HG03354 (cell line): ENCODE measurements at regions not wholly inside any gene's neighbourhood (a gene's known extent, or its start where the extent isn't known, plus 50 kb on each side); places are given as distances from the start of the nearest gene placed in this dataset.
A peak's percentile ranks its signal among the peaks of the same experiment; 100 is the strongest.

ENCODE experiments used
- ATAC-seq: cut with Tn5 transposase; IDR thresholded peaks from one replicate; pipeline ENCODE4 v1.9.1; 2021; ENCODE audit warnings: mild to moderate bottlenecking; ENCODE audit not compliant: unreplicated experiment, poor library complexity, severe bottlenecking

- no peak for ATAC-seq
These were observed 830.9 kb upstream of the GJE1 start for GRCh38 chr6:141301779-141302178.

- ATAC-seq, result no peak
These were observed 841.6 kb upstream of the GJE1 start for GRCh38 chr6:141290941-141291721.

GRCh38 chr6:141288947-141289346 is 843.8 kb upstream of the GJE1 start:
- ATAC-seq, result no peak

- no peak for ATAC-seq
These were observed 850.5 kb upstream of the GJE1 start for GRCh38 chr6:141282263-141282662.

- no peak for ATAC-seq
These were observed 863.0 kb upstream of the GJE1 start for GRCh38 chr6:141269684-141270083.

DNA sequence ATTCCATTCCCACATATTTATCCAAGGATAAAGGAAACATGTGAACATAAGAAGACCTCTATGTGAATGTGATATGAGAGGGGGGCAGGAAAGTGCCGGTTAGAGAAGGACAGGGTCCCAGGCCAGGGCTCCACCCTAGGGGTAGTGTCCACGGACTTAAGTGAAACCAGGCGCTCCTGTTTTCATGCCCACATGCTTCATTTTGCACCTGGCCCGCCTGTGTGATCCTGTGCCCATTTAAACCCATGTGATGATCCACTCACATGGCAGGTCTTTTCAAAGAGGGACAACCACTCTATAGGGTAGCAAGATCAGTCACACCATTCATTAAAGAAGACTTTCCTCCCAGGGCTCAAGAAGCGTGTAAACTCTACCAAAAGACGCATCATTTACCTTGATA is 865.3 kb upstream of the GJE1 start:
- no peak for ATAC-seq

DNA sequence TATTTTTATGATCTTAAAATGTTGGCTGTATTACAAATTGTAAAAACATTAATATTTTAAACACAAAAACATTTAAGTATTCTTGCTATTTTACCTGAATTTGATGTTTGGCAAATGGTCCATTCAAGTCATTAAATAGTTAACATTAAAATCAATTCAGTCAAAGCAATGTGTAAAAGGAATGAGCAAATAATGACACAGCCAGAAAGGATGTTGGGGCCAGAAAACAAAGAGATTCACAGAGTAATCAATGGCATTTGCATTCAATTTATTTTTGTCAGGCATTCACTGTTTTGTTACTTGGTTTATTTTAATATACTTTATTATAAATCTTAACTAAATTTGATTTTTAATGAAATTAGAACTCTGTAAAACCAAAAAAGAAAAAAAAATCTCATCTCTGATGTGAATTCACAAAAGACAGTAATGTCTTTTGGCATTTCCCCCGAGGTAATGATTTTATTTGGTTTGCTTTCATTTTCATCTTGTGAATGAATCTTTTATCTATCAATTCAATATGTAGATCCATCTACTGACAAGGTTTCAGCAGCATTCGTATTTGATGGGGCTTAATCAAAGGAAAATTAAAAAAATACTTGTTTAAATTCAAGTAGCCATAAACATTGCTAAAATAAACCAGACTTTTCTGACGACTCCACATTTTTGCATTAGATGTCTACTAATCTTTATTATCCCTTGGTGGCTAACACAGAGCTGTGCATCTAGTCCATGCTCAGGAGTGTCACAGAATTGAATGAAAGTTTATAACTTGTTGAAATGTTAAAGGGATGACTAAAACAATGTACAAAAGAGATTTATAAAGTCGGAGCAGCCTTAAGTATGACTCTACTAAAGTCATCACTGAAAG is 866.7 kb upstream of the GJE1 start:
- ATAC-seq, result no peak

- no peak for ATAC-seq
These were observed 868.6 kb upstream of the GJE1 start for GRCh38 chr6:141264101-141264500.

GRCh38 chr6:141261672-141262060 is 871.1 kb upstream of the GJE1 start:
- no peak for ATAC-seq

- ATAC-seq, result no peak
These were observed 871.6 kb upstream of the GJE1 start for GRCh38 chr6:141261016-141261671.

GRCh38 chr6:141260627-141261015 is 872.1 kb upstream of the GJE1 start:
- ATAC-seq, result no peak

DNA sequence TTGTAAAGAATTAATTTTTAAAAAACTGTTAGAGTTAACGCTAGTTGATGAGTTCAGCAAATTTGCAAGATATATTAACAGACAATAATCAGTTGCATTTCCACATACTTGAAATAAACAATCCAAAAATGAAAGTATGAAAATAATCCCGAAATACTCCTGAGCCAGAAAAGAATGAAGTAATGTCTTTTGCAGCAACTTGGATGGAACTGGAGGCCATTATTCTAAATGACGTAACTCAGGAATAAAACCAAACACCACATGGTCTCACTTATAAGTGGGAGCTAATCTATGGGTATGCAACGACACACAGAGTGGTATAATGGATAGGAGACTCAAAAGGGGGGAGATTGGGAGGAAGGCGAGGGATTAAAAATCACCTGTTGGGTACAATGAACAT is 872.9 kb upstream of the GJE1 start:
- no peak for ATAC-seq

GRCh38 chr6:141259091-141259490 is 873.6 kb upstream of the GJE1 start:
- ATAC-seq, result no peak

DNA sequence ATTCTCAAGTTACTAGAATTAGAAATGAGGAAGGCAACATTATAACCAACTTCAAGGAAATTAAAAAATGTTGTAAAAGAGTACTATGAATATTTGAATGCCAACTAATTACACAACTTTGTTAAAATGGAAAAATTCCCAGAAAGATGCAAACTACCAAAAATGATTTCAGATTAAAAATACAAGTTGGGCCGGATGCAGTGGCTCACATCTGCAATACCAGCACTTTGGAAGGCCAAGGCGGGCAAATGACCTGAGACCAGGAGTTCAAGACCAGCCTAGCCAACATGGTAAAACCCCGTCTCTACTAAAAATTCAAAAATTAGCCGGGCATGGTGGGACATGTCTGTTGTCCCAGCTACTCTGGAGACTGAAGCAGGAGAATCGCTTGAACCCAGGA is 874.2 kb upstream of the GJE1 start:
- ATAC-seq, result no peak

DNA sequence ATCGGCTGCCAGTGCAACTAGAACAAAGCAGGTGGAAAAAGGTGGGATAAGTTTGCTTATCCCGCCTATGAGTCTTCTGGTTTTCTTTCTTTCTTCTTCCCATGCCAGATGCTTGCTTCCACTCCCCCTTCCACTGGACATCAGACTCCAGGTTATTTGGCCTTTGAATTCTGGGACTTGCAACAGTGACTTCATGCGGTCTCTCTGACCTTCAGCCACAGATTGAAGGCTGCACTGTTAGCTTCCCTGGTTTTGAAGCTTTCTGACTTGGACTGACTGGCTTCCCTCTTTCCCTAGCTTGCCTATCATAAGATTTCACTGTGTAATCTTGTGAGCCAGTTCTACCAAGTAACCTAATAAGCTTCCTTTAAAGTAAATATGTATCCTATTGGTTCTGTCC is 878.4 kb upstream of the GJE1 start:
- ATAC-seq, result no peak

DNA sequence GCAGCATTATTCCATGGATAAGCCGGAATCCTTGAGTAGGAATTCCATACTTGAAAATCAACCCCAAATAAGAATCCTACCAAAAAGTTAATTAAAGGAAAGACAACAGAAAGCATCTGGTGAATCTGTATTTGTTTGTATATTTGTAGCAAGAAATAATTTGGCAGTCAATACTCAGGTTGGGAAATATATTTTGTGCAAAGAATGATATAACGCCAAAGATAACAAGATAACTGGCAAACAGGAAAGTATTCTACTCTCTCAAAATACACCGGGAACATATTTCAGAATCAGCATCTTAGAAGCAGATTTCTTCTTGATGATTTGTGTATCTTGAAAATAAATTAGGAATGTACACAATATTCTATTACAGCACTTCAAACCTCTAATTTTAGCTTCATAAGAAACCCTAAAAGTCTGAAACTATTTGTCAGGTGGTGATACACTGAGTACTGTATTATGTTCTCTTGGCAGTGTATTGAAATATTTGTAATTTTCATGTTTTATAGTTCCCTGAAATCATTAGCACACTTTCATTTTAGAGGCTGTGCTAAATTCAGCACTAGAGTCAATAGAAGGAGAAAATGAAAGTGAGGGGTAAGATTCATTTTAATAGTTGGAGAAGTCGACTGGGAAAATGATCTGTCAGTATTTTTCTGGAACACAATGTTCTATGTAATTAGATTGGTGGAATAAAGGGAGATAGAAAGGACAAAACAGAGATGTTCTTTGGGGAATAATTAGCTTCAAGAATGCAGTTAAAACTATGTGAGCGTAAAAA is 879.7 kb upstream of the GJE1 start:
- ATAC-seq, result no peak

DNA sequence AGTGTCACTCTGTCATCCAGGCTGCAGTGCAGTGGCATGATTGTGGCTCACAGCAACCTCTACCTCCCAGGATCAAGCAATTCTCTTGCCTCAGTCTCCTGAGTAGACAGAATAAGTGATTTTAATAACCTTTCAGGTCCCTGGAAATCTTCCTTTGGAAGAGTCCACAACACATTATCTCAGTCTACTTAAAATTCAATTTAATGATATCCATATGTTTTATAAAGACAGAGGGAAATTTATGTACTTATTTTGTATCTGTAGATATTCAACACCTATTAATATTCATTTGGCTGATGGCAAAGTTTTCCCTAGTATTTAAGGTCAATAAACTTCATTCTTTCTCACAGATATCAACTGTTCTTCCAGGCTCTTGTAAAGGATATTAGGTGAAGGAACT is 881.4 kb upstream of the GJE1 start:
- no peak for ATAC-seq

- ATAC-seq, result peak; percentile 66
These were observed 884.5 kb upstream of the GJE1 start for GRCh38 chr6:141248021-141248799.

GRCh38 chr6:141244366-141244765 is 888.4 kb upstream of the GJE1 start:
- ATAC-seq, result no peak
